ENCODE measurements at regions not wholly inside any gene's neighbourhood (a gene's known extent, or its start where the extent isn't known, plus 50 kb on each side); places are given as distances from the start of the nearest gene placed in this dataset.

DNA sequence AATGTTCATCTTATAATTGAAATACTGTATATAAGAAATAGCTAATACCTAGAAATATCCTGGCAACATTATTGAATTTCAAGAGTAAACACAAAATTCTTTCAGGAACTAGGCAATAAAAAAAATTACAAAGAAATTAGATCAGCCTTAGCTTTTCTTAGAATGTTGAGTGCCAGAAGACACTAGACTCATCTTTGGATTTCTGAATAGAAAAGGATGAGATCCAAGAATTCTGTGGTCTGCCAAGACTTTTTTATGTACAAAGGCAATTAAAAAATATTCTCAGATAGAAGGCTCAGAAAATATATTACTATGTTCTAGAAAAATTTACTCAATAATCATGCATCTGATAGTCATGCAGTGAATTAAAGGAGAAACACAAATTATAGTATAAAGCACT, 294.5 kb upstream of the CDIN1 start:
- no peak overlapping the region for H3K4me3 Mint-ChIP-seq
- TF ChIP-seq, protein P1, sequence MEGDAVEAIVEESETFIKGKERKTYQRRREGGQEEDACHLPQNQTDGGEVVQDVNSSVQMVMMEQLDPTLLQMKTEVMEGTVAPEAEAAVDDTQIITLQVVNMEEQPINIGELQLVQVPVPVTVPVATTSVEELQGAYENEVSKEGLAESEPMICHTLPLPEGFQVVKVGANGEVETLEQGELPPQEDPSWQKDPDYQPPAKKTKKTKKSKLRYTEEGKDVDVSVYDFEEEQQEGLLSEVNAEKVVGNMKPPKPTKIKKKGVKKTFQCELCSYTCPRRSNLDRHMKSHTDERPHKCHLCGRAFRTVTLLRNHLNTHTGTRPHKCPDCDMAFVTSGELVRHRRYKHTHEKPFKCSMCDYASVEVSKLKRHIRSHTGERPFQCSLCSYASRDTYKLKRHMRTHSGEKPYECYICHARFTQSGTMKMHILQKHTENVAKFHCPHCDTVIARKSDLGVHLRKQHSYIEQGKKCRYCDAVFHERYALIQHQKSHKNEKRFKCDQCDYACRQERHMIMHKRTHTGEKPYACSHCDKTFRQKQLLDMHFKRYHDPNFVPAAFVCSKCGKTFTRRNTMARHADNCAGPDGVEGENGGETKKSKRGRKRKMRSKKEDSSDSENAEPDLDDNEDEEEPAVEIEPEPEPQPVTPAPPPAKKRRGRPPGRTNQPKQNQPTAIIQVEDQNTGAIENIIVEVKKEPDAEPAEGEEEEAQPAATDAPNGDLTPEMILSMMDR (IDR thresholded peaks at IDR 0.05), result no peak
- DNase-seq (no peak), ATAC-seq (no peak)
- H3K36me3 Mint-ChIP-seq (ENCODE audit: low read depth), result no peaks in the 10 kb centered on the region
- no peaks in the 10 kb centered on the region for H3K9me3 Mint-ChIP-seq
- H3K27me3 Mint-ChIP-seq, result no peaks in the 10 kb centered on the region
- ChIA-PET CTCF (no interaction called here), POLR2A (no interaction called here)
- intact Hi-C loops (cut with micrococcal nuclease), result no loop called here
- H3K27ac Mint-ChIP-seq, result no peak overlapping the region
- H3K4me1 Mint-ChIP-seq (ENCODE audit: low read depth), result no peaks in the 10 kb centered on the region

DNA sequence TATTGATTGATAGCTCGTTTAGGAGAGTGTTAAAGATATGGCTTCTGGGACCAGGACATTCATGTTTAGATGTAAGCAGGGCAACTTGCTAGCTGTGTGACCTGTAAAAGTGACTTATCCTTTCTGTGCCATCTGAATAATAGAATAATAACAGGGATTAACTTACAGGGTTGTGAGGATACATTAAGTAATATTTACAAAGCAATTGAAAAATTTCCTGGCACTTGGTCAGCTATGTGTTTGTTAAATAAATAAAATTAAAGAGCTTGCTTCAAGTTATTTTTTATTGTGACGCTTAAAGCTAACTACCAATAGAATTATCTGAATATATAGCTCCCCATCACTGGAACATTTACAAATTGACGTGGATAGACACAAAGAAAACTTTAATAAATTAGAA, 287.9 kb upstream of the CDIN1 start:
- no peaks in the 10 kb centered on the region for H3K9me3 Mint-ChIP-seq
- H3K36me3 Mint-ChIP-seq (ENCODE audit: low read depth), result no peaks in the 10 kb centered on the region
- ATAC-seq, result no peak
- H3K27ac Mint-ChIP-seq, result no peak overlapping the region
- intact Hi-C loops (cut with micrococcal nuclease), result no loop called here
- CTCF ChIA-PET, result no interaction called here
- DNase-seq, result no peak
- no peaks in the 10 kb centered on the region for H3K27me3 Mint-ChIP-seq
- H3K4me1 Mint-ChIP-seq (ENCODE audit: low read depth), result no peaks in the 10 kb centered on the region
- TF ChIP-seq, protein P1 (IDR thresholded peaks at IDR 0.05), result no peak
- H3K4me3 Mint-ChIP-seq, result no peak overlapping the region
- POLR2A ChIA-PET, result no interaction called here

DNA sequence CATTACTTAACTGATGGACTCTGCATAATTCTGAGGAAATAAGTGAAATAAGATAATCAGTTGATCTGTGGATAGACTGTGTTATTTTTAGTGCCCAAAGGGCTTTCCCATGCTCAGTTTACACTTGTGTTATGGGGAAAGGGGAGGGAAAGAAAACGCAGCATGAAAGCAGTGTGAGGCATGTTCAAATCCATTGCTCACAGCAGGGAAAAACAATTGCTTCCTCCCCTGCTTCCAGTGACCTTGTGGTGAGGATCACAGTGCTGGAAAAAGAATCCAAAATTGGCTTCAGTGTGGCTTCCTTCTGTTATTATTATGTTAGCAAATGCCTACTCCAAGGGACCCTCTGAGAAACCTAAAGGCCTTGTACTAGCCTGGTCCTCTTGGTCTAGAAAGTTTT, 285.1 kb upstream of the CDIN1 start:
- ChIA-PET CTCF (no interaction called here), POLR2A (no interaction called here)
- Mint-ChIP-seq H3K27me3 (no peaks in the 10 kb centered on the region), H3K9me3 (no peaks in the 10 kb centered on the region), H3K36me3 (ENCODE audit: low read depth) (no peaks in the 10 kb centered on the region), H3K4me3 (no peak overlapping the region), H3K4me1 (ENCODE audit: low read depth) (no peaks in the 10 kb centered on the region), H3K27ac (no peak overlapping the region)
- intact Hi-C loops (cut with micrococcal nuclease), result no loop called here
- TF ChIP-seq, protein P1 (IDR thresholded peaks at IDR 0.05), result no peak
- DNase-seq (no peak), ATAC-seq (no peak)

DNA sequence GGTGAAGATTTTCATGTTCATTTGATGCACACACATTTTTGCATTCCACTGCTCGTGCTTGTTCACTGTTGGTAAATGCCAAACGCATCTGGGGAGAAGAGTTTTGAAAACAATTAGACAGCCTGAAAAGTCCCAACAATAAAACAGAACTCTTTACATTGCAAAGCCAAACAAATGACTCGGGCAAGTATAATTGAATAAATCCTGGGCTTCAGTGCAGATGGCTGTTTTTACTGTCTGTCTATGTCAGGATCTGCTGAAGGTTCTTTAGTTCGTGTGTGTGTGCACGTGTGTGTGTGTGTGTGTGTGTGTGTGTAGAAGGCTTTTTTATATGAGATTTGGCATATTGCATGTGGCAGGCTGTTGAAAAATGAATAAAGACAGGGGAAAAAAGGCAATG, 277.5 kb upstream of the CDIN1 start:
- ATAC-seq, result no peak
- H3K4me1 Mint-ChIP-seq (ENCODE audit: low read depth), result no peaks in the 10 kb centered on the region

DNA sequence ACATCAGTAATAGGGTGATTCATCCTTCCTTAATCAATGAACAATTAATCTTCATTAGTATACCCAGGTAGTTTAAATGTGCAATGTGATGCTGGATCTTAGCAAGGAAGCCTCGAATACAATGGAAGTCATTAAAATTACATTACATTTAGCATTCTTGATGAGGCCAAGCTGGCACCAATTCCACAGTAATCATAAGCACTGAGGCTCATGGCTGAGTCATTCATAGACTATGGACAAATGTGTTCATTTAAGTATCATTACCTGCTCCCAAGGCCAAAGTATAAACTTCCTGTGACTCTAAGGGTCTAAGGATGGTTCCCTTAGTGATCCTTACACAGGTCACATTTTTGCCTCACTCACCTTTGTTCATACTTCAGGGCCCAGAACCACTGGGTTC, 266.4 kb upstream of the CDIN1 start:
- no peak for DNase-seq
- ChIA-PET CTCF (no interaction called here), POLR2A (no interaction called here)
- no peak overlapping the region for H3K27ac Mint-ChIP-seq
- no peaks in the 10 kb centered on the region for H3K36me3 Mint-ChIP-seq (ENCODE audit: low read depth)
- peaks cover 3% of the 10 kb centered on the region for H3K9me3 Mint-ChIP-seq
- TF ChIP-seq, protein P1 (IDR thresholded peaks at IDR 0.05), result no peak
- ATAC-seq, result no peak
- no peak overlapping the region for H3K4me3 Mint-ChIP-seq
- H3K27me3 Mint-ChIP-seq, result no peaks in the 10 kb centered on the region
- intact Hi-C loops (cut with micrococcal nuclease), result no loop called here
- H3K4me1 Mint-ChIP-seq (ENCODE audit: low read depth), result no peaks in the 10 kb centered on the region

More for the DNA sequence above, 277.5 kb upstream of the CDIN1 start:
- Mint-ChIP-seq H3K36me3 (ENCODE audit: low read depth) (no peaks in the 10 kb centered on the region), H3K27me3 (no peaks in the 10 kb centered on the region), H3K9me3 (no peaks in the 10 kb centered on the region), H3K4me3 (no peak overlapping the region), H3K27ac (no peak overlapping the region)
- no peak for DNase-seq
- ChIA-PET CTCF (no interaction called here), POLR2A (no interaction called here)
- intact Hi-C loops (cut with micrococcal nuclease), result no loop called here
- TF ChIP-seq, protein P1 (IDR thresholded peaks at IDR 0.05), result no peak
